Activated T-cell treated with anti-CD3 and anti-CD28 coated beads for 48 hours (primary cell): ENCODE measurements at regions not wholly inside any gene's neighbourhood (a gene's known extent, or its start where the extent isn't known, plus 50 kb on each side); places are given as distances from the start of the nearest gene placed in this dataset.
"Not testable (repeated sequence)": the region's sequence is repeated elsewhere in the genome, so short reads cannot be mapped to it uniquely, and the experiment has no call there.

Source experiments
- DNase-seq: peaks from one replicate; pipeline ENCODE4 v3.0.0-alpha.2; 2020; ENCODE audit warnings: low read depth

- no peak for DNase-seq
Measured at GRCh38 chr3:181533811-181534210, 177.9 kb upstream of the SOX2 start.

GRCh38 chr3:181530584-181530983, 181.1 kb upstream of the SOX2 start:
- no peak for DNase-seq

GRCh38 chr3:181521831-181522230, 189.9 kb upstream of the SOX2 start:
- DNase-seq = no peak

GRCh38 chr3:181518222-181518621, 193.5 kb upstream of the SOX2 start:
- DNase-seq = no peak

GRCh38 chr3:181512787-181513186, 198.9 kb upstream of the SOX2 start:
- no peak for DNase-seq

GRCh38 chr3:181510500-181510899, 201.2 kb upstream of the SOX2 start:
- no peak for DNase-seq

- no peak for DNase-seq
Measured at GRCh38 chr3:181497358-181497757, 214.4 kb upstream of the SOX2 start.

- no peak for DNase-seq
Measured at GRCh38 chr3:181493423-181493822, 218.3 kb upstream of the SOX2 start.

- DNase-seq = no peak
Measured at GRCh38 chr3:181488536-181488935, 223.2 kb upstream of the SOX2 start.

- DNase-seq = no peak
Measured at GRCh38 chr3:181487236-181487978, 224.3 kb upstream of the SOX2 start.

- DNase-seq = no peak
Measured at GRCh38 chr3:181486141-181486885, 225.4 kb upstream of the SOX2 start.

GRCh38 chr3:181484026-181484425, 227.7 kb upstream of the SOX2 start:
- DNase-seq = no peak

GRCh38 chr3:181475146-181475545, 236.6 kb upstream of the SOX2 start:
- not testable (repeated sequence) for DNase-seq

GRCh38 chr3:181470349-181470748, 241.4 kb upstream of the SOX2 start:
- no peak for DNase-seq

GRCh38 chr3:181464033-181464694, 247.6 kb upstream of the SOX2 start:
- no peak for DNase-seq

GRCh38 chr3:181461381-181461780, 250.3 kb upstream of the SOX2 start:
- no peak for DNase-seq

GRCh38 chr3:181459516-181459915, 252.2 kb upstream of the SOX2 start:
- no peak for DNase-seq

- no peak for DNase-seq
Measured at GRCh38 chr3:181458857-181459256, 252.9 kb upstream of the SOX2 start.

GRCh38 chr3:181457756-181458155, 254.0 kb upstream of the SOX2 start:
- no peak for DNase-seq

GRCh38 chr3:181457190-181457589, 254.5 kb upstream of the SOX2 start:
- DNase-seq = no peak

- no peak for DNase-seq
Measured at GRCh38 chr3:181455276-181455675, 256.4 kb upstream of the SOX2 start.

GRCh38 chr3:181454451-181455027, 257.2 kb upstream of the SOX2 start:
- no peak for DNase-seq

- DNase-seq = no peak
Measured at GRCh38 chr3:181446741-181447140, 265.0 kb upstream of the SOX2 start.
